LNCAP (cell line): ENCODE measurements at regions not wholly inside any gene's neighbourhood (a gene's known extent, or its start where the extent isn't known, plus 50 kb on each side); places are given as distances from the start of the nearest gene placed in this dataset.

Source experiments
- TF ChIP-seq, protein P1 (sequence below): fragments of 450-650 bp; IDR thresholded peaks from 2 replicates; pipeline ENCODE4 v1.5.1; 2017; ENCODE audit warnings: mild to moderate bottlenecking

DNA sequence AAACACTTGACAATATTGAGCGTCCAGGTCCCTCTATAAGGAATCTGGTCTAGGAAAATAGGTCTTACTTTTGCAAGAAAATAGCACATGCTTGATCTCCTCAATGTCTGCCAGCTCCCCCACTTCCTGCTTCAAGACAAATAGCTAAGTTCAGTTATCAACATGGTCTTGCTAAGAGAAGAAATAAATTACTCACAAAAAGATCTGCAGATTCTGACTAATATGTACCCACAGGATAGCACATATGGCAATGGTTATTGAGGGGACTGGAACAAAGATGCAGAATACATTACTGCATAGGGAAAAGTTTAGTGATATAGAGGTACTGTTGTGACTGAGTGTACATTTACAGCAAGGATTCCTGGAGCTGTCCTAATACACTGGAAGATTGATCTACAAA, 457.5 kb upstream of the GRID2 start:
- TF ChIP-seq, protein P1, sequence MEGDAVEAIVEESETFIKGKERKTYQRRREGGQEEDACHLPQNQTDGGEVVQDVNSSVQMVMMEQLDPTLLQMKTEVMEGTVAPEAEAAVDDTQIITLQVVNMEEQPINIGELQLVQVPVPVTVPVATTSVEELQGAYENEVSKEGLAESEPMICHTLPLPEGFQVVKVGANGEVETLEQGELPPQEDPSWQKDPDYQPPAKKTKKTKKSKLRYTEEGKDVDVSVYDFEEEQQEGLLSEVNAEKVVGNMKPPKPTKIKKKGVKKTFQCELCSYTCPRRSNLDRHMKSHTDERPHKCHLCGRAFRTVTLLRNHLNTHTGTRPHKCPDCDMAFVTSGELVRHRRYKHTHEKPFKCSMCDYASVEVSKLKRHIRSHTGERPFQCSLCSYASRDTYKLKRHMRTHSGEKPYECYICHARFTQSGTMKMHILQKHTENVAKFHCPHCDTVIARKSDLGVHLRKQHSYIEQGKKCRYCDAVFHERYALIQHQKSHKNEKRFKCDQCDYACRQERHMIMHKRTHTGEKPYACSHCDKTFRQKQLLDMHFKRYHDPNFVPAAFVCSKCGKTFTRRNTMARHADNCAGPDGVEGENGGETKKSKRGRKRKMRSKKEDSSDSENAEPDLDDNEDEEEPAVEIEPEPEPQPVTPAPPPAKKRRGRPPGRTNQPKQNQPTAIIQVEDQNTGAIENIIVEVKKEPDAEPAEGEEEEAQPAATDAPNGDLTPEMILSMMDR, result no peak

DNA sequence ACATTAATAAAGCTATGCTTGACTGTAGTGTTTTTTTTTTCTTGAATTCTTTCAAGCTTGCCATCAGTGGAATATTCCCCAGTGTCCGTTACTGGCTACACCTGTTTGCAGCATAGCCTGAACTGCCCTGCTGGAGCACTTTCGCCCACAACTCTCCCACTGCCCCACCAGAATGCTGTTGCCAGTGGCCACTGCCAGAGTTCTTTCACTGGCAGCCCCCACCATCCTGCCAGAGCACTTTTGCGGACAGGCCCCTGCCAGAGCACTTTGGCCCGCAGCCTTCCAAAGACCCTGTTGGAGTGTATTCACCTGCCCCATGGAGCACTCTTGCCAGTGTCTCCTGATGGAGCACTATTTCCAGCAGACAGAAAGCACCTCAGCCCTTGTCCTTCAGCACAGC, 452.3 kb upstream of the GRID2 start:
- TF ChIP-seq, protein P1, result no peak

DNA sequence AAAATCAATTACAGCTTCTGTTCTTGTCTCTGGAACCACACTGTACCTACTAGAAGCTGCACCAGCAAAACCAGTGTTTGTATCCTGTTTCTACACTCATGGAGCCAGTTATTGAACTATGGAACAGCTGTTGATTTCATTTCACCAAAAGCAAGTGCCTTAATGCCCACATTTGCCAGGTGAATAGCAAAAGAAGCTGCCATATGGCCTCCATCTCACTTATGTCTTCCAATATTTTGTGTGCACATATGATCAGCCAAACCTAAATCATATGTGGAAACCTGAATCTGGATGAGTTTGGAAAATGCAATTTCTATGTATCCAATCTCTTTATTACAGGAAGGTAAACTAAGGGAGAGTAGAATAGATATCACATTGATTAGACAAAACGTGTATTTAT, 415.8 kb upstream of the GRID2 start:
- TF ChIP-seq, protein P1, result no peak

DNA sequence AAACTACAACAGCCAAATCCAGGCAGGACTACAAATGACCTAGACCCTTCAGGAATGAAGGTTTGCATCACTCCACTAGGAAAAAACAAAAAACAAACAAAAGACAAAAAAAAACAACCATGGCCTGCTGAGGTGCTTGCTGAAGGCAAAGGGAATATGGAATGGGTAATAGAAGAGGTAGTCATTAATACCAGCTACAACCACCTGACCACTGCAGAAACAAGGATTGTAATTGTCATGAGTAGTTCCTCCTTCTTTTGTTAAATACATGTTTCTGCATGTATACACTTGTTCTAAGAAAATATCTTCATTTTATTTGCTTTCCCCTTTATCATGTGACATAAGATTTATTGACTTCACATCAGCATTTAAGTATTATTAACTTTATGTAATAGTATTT, 409.8 kb upstream of the GRID2 start:
- TF ChIP-seq, protein P1, result no peak

DNA sequence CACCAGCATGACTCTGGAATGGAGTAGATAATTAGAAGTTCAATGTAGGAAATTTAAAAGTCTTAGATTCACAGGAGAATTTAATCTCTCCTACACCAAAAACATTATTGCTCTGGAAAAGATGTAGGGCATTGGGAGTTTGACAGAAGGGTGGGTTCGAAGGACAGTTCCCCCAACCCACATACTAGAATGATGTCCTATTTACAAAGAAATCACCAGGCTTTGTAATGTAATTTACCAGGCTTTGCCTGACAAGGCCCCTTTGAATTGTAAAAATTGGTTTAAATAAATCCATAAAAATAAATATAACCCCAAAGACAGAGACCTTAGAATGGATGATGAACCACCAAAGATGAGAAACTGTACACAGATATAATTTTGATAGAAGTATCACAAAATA, 399.2 kb upstream of the GRID2 start:
- TF ChIP-seq, protein P1, result no peak

DNA sequence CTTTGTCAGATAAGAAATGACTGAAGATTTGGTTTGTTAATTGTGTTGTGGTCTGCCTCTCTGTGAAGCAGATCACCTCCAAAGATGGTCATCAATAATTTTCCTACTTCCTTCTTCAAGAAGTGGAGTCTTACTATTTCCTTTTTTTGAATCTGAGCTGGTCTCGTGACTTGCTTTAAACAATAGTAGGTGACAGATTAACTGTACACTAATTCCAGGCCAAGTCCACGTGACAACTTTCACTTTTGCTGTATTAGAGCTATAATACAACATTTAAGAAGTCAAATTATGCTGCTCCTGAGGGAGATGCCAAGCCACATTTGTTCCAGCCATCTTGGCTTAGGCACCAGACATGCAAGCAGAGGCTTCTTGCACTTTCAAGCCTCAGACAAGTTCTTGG, 393.8 kb upstream of the GRID2 start:
- TF ChIP-seq, protein P1, result no peak

DNA sequence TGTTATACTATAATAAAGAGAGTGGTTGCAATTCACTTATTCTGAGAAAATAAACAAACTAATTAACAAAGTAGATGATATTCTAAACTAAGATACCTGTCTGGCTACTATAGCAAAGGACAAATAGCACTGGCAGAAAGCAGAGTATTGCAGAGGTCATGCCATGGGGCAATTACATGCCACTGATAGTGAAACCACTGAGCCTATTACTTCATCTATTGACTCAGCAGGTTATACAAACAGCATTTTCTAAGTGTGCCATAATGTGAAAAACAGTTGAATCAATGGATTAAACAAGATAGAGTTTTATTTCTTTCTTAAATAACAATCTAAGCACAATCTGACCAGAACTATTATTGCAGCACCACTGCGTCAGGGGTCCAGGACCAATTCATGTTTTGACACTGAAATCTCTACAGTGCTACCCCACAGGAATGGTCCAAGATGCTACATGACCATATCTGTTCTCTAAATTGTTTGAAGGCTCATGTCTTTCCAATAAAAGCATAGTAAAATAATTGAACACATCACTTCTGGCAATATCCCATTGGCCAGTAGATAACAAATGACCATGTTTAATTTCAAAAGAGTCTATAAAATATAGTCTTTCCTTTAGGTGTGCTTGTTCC, 389.5 kb upstream of the GRID2 start:
- TF ChIP-seq, protein P1, result no peak

DNA sequence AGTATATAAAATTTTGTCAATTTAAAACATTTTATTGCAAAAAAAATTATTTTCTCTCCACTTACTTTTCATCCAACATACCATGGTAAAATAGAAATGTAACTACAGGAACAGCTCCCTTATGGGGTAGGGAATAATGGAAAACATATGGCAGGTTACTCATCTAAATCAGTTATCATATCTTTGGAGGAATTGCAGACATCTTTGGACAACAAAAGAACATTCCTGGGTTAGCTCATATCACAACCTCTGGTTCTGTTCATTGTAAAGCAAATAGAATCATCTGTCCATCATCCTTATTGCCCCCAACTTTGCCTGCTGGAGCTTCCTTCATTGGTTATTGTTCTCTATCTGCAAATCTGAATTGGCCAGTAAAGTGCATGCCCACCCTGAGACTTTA, 387.5 kb upstream of the GRID2 start:
- TF ChIP-seq, protein P1, result no peak
